ENCODE measurements at regions not wholly inside any gene's neighbourhood (a gene's known extent, or its start where the extent isn't known, plus 50 kb on each side); places are given as distances from the start of the nearest gene placed in this dataset.

DNA sequence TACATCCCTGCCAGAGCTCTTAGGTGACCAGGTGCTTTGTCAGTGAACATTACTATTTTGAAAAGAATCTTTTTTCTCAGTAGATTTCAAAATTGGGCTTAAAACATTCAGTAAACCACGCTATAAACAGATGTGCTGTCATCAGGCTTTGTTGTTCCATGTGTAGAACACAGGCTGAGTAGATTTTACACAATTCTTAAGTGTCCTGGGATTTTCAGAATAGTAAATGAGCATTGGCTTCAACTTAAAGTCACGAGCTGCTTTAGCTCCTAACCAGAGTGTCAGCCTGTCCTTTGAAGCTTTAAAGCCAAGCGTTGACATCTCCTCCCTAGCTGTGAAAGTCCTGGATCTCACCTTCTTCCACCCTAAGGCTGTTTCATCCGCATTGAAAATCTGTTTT is 83.6 kb downstream of the CARTPT start:
- TF ChIP-seq POLR2A (IDR thresholded peaks at IDR 0.05; ENCODE audit: low read depth, low read length), result no peak
- no peak for TF ChIP-seq POLR2AphosphoS5 (IDR thresholded peaks at IDR 0.05; ENCODE audit: low read depth, low read length)
